Activated naive CD8-positive, alpha-beta T cell treated with anti-CD3 and anti-CD28 coated beads, Interleukin-2, amount 10 ng/mL, durations not matched to agents 7 days and 5 days (primary cell): ENCODE measurements at regions not wholly inside any gene's neighbourhood (a gene's known extent, or its start where the extent isn't known, plus 50 kb on each side); places are given as distances from the start of the nearest gene placed in this dataset.

Source experiments
- ATAC-seq: fragments of 150-1000 bp; cut with Tn5 transposase; one replicate; pipeline ENCODE4 v1.10.0; 2021; ENCODE audit warnings: low read depth, moderate library complexity
- POLR2A ChIA-PET: fragments of 350-600 bp; sonication (Branson Sonifier 250); formaldehyde crosslinking; loops from one replicate; lab custom pipeline; 2021; ENCODE audit warnings: antibody characterized with exemption; lab: Charles Lee
- DNase-seq: peaks from one replicate; pipeline ENCODE4 v3.0.0; 2021
- H3K27ac Mint-ChIP-seq: one replicate; pipeline ENCODE4 v1.8.0; 2022; ENCODE audit warnings: mild to moderate bottlenecking, mixed read lengths
- H3K27me3 Mint-ChIP-seq: one replicate; pipeline ENCODE4 v1.8.0; 2022; ENCODE audit warnings: mild to moderate bottlenecking, moderate library complexity, mixed read lengths
- H3K36me3 Mint-ChIP-seq: one replicate; pipeline ENCODE4 v1.8.0; 2021; ENCODE audit warnings: mild to moderate bottlenecking, mixed read lengths
- H3K4me1 Mint-ChIP-seq: one replicate; pipeline ENCODE4 v1.8.0; 2021; ENCODE audit warnings: mixed read lengths
- H3K4me3 Mint-ChIP-seq: one replicate; pipeline ENCODE4 v1.8.0; 2022; ENCODE audit warnings: mild to moderate bottlenecking, moderate library complexity, mixed read lengths
- H3K9me3 Mint-ChIP-seq: one replicate; pipeline ENCODE4 v1.8.0; 2021; ENCODE audit warnings: mixed read lengths

DNA sequence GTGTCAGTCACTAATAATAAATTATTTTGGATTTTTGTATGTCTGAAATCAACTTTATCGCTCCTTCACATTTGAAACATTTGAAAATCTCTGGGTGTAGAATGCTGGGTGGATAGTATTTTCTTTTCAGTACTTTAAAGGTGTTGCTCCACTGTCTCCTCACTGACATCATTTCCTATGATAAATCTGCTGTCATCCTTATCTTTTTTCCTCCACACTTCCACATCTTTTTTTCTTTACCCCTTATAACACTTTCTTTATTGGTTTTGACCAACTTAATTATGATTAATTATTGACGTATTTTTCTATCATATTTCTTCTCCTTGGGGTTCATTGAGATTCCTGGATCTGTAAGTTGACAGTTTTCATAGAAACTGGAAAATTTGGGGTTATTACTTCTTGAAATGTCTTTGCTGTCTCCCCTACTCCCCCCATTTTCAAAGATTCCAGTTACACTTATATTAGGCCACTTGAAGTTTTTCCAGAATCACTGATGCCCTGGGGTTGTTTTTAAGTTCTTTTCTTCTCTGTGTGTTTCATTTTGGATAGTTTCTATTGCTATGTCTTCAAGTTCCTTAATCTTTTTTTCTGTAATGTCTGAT, 177.5 kb upstream of the DIO3 start:
- Mint-ChIP-seq H3K27me3 (peaks cover 4% of the 10 kb centered on the region), H3K36me3 (no peaks in the 10 kb centered on the region), H3K27ac (no peak overlapping the region), H3K4me1 (no peaks in the 10 kb centered on the region), H3K9me3 (peaks cover 9% of the 10 kb centered on the region), H3K4me3 (no peak overlapping the region)
- POLR2A ChIA-PET = no interaction called here
- DNase-seq = no peak
- ATAC-seq = no peak

DNA sequence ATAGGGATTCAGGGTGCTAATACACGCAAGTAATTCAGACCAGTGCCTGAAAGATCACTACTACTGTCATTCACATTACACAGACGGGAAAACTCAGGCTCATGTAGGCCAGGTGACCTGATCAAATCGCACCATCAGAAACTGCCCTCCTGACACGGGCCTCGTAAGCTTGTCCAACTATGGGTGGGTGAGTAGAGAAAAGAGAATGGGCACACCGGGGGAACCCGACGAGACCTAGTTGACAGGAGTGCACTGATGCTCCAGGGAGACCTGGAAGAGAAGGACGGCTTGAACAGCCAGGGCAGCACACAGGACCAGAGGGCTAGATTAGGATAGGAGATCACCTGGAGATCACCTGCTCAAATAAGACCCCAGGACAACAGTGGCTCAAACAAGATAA, 166.9 kb upstream of the DIO3 start:
- no peak overlapping the region for H3K27ac Mint-ChIP-seq
- POLR2A ChIA-PET = no interaction called here
- ATAC-seq (no peak), DNase-seq (no peak)
- H3K4me3 Mint-ChIP-seq = no peak overlapping the region
- H3K9me3 Mint-ChIP-seq = no peaks in the 10 kb centered on the region
- H3K27me3 Mint-ChIP-seq = peaks cover 25% of the 10 kb centered on the region
- no peaks in the 10 kb centered on the region for H3K36me3 Mint-ChIP-seq
- H3K4me1 Mint-ChIP-seq = no peaks in the 10 kb centered on the region

GRCh38 chr14:101395779-101396178, 165.5 kb upstream of the DIO3 start:
- Mint-ChIP-seq H3K4me3 (no peak overlapping the region), H3K4me1 (peaks cover under 1% of the 10 kb centered on the region), H3K27me3 (peaks cover 35% of the 10 kb centered on the region), H3K27ac (no peak overlapping the region), H3K9me3 (no peaks in the 10 kb centered on the region), H3K36me3 (no peaks in the 10 kb centered on the region)
- DNase-seq (no peak), ATAC-seq (no peak)
- POLR2A ChIA-PET = no interaction called here

DNA sequence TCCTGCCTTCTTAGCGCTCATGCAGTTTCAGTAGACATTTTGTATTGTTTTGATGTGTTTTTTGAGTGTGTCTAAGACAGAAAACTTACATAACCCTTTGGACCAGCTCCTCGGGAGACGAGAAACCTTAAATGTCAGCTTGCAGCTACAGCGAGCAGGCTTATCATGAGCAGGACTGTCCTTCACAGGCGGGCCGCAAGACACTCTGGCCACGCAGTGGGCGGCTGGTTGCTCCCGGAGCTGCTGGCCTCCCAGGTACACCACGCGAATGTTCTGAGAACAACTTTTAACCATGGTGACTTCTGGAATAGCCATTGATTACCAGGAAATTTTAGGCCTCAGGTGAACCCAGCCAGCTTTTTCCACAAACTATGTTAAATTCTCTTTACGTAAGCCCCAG, 164.1 kb upstream of the DIO3 start:
- no peak for ATAC-seq
- POLR2A ChIA-PET = no interaction called here
- peaks cover 34% of the 10 kb centered on the region for H3K27me3 Mint-ChIP-seq

DNA sequence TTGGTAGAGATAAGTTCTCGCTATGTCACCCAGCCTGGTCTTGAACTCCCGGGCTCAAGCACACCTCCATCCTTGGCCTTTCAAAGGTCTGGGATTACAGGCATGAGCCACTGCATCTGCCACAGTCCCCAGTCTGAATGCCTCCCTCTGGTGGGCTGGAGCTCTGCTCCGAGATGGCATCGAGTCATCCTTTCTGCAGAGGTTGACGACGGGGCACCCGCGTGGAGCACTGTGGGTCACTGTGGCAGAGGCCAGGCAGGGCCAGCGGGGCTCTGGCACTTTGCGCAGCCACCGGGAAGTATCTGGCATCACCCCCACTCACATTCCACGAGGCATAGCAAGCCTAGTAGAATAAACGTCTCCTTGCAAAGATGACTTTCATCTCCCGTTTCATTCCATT, 163.3 kb upstream of the DIO3 start:
- H3K4me3 Mint-ChIP-seq = no peak overlapping the region
- H3K4me1 Mint-ChIP-seq = peaks cover 4% of the 10 kb centered on the region
- H3K9me3 Mint-ChIP-seq = no peaks in the 10 kb centered on the region
- POLR2A ChIA-PET = no interaction called here
- H3K27ac Mint-ChIP-seq = no peak overlapping the region
- ATAC-seq (no peak), DNase-seq (no peak)
- no peaks in the 10 kb centered on the region for H3K36me3 Mint-ChIP-seq
- H3K27me3 Mint-ChIP-seq = peaks cover 30% of the 10 kb centered on the region

More for the DNA sequence above, 164.1 kb upstream of the DIO3 start:
- Mint-ChIP-seq H3K9me3 (no peaks in the 10 kb centered on the region), H3K36me3 (no peaks in the 10 kb centered on the region), H3K27ac (no peak overlapping the region), H3K4me1 (peaks cover 4% of the 10 kb centered on the region), H3K4me3 (no peak overlapping the region)
- no peak for DNase-seq

DNA sequence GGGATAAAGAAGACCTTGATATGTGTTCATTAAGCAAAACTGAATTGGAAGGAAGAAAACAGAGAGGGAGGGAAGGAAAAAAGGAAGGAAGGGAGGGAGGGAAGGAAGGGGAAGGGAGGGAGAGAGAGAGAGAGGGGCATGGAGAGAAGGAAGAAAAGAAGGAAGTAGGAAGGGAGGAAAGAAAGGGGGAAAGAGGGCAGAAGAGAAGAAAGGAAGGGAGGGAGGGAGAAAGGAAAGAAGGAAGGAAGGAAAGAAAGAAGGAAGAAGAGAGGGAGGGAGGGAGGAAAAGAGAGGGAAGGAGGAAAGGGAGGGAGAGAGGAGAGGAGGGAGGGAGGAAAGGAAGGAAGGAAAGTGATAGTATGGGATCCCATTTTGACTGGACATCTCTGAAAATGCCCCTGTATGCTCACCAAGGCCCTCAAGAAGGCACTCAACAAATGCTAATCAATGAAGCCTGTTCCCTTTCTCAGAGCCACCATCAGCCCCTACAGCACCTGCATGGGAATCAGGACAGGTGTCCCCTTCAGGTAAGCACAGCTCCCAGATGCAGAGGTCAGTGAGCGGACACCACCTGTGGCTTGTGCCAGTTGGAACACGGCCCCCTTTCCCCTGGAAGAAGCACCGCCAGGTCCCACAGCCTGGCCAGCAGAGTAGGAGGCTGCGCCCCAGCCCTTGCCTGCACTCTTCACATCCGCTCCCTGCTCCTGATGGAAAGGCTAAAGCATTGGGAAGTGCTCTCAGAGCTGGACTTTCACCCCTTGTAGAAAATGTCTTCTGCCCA, 161.4 kb upstream of the DIO3 start:
- H3K9me3 Mint-ChIP-seq = no peaks in the 10 kb centered on the region
- peaks cover 27% of the 10 kb centered on the region for H3K27me3 Mint-ChIP-seq
- H3K36me3 Mint-ChIP-seq = no peaks in the 10 kb centered on the region
- no peak for DNase-seq
- no peak for ATAC-seq
- H3K27ac Mint-ChIP-seq = no peak overlapping the region
- peaks cover 4% of the 10 kb centered on the region for H3K4me1 Mint-ChIP-seq
- no peak overlapping the region for H3K4me3 Mint-ChIP-seq
- POLR2A ChIA-PET = no interaction called here

GRCh38 chr14:101400830-101401229, 160.5 kb upstream of the DIO3 start:
- POLR2A ChIA-PET = no interaction called here
- Mint-ChIP-seq H3K27ac (no peak overlapping the region), H3K27me3 (peaks cover 27% of the 10 kb centered on the region), H3K4me1 (peaks cover 4% of the 10 kb centered on the region), H3K36me3 (no peaks in the 10 kb centered on the region), H3K9me3 (no peaks in the 10 kb centered on the region), H3K4me3 (no peak overlapping the region)
- DNase-seq (no peak), ATAC-seq (no peak)

DNA sequence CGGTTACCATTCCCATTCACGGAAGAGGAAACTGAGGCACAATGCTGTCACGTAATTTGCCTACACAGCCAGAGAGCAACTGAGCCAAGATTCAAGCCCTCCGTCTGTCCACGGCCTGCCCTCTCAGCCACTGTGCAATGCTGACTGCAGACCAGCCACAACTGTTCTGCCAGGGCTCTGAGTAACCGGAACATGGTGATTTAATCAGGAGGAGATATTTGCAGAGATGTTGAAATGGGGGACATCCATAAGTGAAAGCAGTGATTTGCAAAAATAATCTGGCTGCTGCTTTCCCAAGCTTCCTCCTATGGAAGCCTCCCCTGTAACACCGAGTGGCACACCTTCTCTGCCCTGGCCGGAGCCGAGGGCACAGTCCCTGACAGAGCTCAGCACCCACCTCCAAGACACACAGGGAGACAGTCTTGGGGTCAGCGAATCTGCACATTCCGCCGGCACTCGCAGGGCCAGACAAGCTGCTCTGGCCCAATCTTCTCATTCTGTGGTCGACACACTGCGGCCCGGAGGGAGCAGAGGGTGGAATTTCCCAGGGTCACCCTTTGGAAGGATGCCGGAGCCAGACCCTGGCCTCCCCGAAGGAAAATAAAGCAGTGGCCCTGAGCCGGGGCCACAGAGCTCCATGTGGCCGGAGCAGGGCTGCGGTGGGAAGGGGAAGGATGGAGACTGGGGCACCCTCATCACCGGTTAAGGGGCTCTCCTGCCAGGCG, 158.2 kb upstream of the DIO3 start:
- Mint-ChIP-seq H3K4me1 (peaks cover 4% of the 10 kb centered on the region), H3K4me3 (no peak overlapping the region), H3K27ac (no peak overlapping the region), H3K27me3 (peaks cover 27% of the 10 kb centered on the region), H3K9me3 (no peaks in the 10 kb centered on the region), H3K36me3 (no peaks in the 10 kb centered on the region)
- ATAC-seq = no peak
- DNase-seq = no peak
- POLR2A ChIA-PET = no interaction called here

- H3K27ac Mint-ChIP-seq = no peak overlapping the region
- DNase-seq = no peak
- H3K36me3 Mint-ChIP-seq = no peaks in the 10 kb centered on the region
- H3K9me3 Mint-ChIP-seq = no peaks in the 10 kb centered on the region
- ATAC-seq = no peak
- H3K4me3 Mint-ChIP-seq = no peak overlapping the region
- H3K27me3 Mint-ChIP-seq = peaks cover 23% of the 10 kb centered on the region
- peaks cover 4% of the 10 kb centered on the region for H3K4me1 Mint-ChIP-seq
- POLR2A ChIA-PET = no interaction called here
Measured at GRCh38 chr14:101404426-101405170, 156.7 kb upstream of the DIO3 start.

GRCh38 chr14:101405171-101405883, 156.0 kb upstream of the DIO3 start:
- Mint-ChIP-seq H3K27ac (no peak overlapping the region), H3K4me1 (peaks cover 4% of the 10 kb centered on the region), H3K4me3 (no peak overlapping the region), H3K27me3 (peaks cover 17% of the 10 kb centered on the region), H3K9me3 (no peaks in the 10 kb centered on the region), H3K36me3 (no peaks in the 10 kb centered on the region)
- ATAC-seq = no peak
- POLR2A ChIA-PET = no interaction called here
- no peak for DNase-seq

DNA sequence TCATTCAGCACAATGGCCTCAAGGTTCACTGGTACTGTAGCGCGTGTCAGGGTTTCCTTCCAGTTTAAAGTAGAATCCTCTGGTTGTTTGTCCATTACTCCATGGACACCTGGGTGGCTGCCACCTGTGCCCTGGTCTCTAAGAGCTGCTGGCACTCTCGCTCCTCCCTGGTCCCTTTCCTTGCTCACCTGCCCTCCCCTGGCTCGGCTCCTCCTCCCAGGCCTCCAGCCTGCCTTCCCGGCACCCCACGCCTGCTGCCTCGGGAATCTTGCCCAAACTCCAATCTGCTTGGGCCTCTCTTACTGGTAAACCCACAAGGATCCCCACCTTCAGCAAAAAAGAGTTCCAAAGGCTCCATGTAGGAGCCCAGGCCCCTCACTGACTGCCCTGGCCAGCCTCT, 154.4 kb upstream of the DIO3 start:
- DNase-seq (no peak), ATAC-seq (no peak)
- Mint-ChIP-seq H3K27ac (no peak overlapping the region), H3K36me3 (no peaks in the 10 kb centered on the region), H3K4me1 (no peaks in the 10 kb centered on the region), H3K4me3 (no peak overlapping the region), H3K27me3 (peaks cover 6% of the 10 kb centered on the region), H3K9me3 (no peaks in the 10 kb centered on the region)
- POLR2A ChIA-PET = no interaction called here

DNA sequence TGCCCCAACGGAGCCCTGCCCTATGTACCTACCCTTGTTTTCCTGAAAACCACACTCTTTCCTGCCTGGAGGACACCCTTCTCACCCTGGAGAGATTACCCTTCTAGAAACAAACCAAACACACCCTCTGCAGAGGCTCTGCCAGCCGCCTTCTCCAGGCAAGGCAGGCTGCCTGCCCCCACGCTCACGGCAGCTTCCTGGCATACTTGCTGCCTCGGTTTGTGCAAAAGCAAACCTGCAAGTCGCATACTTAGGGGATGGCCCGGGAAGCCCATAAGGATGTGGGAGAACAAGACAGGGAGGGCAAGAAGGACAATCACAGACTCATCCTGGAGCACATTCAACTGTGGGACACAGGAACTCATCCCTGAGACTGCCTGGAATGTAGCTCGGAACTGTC, 154.0 kb upstream of the DIO3 start:
- Mint-ChIP-seq H3K27me3 (peaks cover 6% of the 10 kb centered on the region), H3K4me1 (no peaks in the 10 kb centered on the region), H3K36me3 (no peaks in the 10 kb centered on the region), H3K9me3 (no peaks in the 10 kb centered on the region), H3K4me3 (no peak overlapping the region), H3K27ac (no peak overlapping the region)
- no peak for DNase-seq
- ATAC-seq = no peak
- POLR2A ChIA-PET = no interaction called here
